ENCODE measurements at regions not wholly inside any gene's neighbourhood (a gene's known extent, or its start where the extent isn't known, plus 50 kb on each side); places are given as distances from the start of the nearest gene placed in this dataset.

DNA sequence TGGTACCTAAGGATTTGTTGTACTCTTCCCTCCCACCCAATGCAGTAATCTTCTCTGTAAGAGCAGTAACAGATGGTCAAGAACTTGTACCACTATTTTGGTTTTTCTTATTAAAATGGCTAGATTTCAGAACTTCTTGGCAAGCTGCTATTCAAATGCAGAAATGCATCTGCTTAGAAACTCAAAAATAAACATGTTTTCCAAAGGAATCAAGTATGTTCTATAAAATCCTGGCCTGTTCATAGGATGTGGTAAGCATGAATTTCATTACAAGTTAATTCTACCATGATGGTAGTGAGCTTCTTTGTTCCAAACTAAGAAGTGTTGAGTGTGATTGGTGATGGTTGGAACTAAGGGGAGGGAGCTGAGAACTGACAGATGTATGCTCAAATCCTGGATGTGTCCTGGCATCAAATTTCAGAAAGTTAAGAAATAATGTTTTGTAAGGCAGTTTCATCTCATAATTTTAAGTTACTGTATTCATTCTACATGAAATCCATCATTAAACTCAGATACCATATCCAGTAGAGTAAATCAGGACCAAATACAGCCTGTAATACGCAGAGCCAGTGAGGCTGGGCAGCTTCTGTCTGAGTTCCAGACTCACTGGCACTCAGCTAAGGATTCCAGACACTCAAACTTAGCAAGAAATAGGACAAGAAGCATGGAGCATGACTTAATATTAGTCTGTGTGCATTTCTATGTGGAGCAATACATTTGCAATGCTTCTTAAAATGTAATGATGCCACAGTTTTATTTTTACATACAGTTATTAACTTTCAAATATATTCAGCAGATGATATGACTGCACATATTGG lies 119.6 kb downstream of the TES start:
- H3K4me3 ChIP-seq (ENCODE audit: low read depth in 1 of 3, low read length in 3 of 3) = no peak overlapping the region
- no peaks in the 10 kb centered on the region for H3K9me3 ChIP-seq (ENCODE audit: control insufficient read depth in 4 of 4, low read length in 3 of 4)
- no peaks in the 10 kb centered on the region for H3K36me3 ChIP-seq (ENCODE audit: control insufficient read depth in 4 of 4, insufficient read depth in 3 of 4, low read depth in 1 of 4, low read length in 3 of 4)
- TF ChIP-seq, protein P1, sequence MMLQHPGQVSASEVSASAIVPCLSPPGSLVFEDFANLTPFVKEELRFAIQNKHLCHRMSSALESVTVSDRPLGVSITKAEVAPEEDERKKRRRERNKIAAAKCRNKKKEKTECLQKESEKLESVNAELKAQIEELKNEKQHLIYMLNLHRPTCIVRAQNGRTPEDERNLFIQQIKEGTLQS (IDR thresholded peaks at IDR 0.05) = no peak
- TF ChIP-seq SP1 (IDR thresholded peaks at IDR 0.05) (no peak), FOXA2 (IDR thresholded peaks at IDR 0.05) (no peak)
- TF ChIP-seq, protein P2, sequence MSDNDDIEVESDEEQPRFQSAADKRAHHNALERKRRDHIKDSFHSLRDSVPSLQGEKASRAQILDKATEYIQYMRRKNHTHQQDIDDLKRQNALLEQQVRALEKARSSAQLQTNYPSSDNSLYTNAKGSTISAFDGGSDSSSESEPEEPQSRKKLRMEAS (IDR thresholded peaks at IDR 0.05) = no peak
- H3K9ac ChIP-seq (ENCODE audit: low read depth in 1 of 2, low read length in 2 of 2) = no peak overlapping the region
- no peaks in the 10 kb centered on the region for H3K4me1 ChIP-seq (ENCODE audit: control insufficient read depth in 4 of 4, insufficient read depth in 4 of 4, low read length in 3 of 4)
- 91% methylated on average over 1 of the region's 1 CpG for WGBS
- H3K27ac ChIP-seq (ENCODE audit: low read depth in 1 of 2, low read length in 2 of 2) = no peak overlapping the region
- H3K27me3 ChIP-seq (ENCODE audit: control insufficient read depth in 4 of 4, insufficient read depth in 4 of 4, low read length in 3 of 4) = no peaks in the 10 kb centered on the region
- no peak for DNase-seq (ENCODE audit: low spot score)

DNA sequence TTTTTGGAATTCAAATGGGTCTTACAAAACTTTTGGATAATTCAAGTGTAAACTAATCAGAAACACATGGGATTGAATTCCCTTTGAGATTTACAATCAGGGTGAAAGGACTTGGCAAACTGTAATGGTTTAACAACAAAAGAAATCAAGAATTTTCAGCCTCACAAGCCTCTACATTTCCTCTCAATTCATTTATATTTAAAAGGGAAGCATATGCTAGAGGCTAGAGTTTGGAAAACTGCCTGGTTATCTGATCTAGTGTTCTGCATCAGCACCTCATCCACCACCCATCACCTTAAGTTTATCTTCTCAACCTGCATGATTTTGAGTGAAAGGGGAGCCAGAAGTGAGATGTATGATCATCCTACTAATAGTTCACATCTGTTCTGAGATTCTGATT lies 120.7 kb downstream of the TES start:
- no peak for TF ChIP-seq FOXA1 (IDR thresholded peaks at IDR 0.05)
- TF ChIP-seq, protein P2 (IDR thresholded peaks at IDR 0.05) = no peak
- TF ChIP-seq, protein P3, sequence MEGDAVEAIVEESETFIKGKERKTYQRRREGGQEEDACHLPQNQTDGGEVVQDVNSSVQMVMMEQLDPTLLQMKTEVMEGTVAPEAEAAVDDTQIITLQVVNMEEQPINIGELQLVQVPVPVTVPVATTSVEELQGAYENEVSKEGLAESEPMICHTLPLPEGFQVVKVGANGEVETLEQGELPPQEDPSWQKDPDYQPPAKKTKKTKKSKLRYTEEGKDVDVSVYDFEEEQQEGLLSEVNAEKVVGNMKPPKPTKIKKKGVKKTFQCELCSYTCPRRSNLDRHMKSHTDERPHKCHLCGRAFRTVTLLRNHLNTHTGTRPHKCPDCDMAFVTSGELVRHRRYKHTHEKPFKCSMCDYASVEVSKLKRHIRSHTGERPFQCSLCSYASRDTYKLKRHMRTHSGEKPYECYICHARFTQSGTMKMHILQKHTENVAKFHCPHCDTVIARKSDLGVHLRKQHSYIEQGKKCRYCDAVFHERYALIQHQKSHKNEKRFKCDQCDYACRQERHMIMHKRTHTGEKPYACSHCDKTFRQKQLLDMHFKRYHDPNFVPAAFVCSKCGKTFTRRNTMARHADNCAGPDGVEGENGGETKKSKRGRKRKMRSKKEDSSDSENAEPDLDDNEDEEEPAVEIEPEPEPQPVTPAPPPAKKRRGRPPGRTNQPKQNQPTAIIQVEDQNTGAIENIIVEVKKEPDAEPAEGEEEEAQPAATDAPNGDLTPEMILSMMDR (IDR thresholded peaks at IDR 0.05; ENCODE audit: low read depth, low read length, missing input control) = no peak
- no peak for TF ChIP-seq YY1 (IDR thresholded peaks at IDR 0.05)
- no peak for TF ChIP-seq NR2F2 (IDR thresholded peaks at IDR 0.05)
- TF ChIP-seq, protein P4, sequence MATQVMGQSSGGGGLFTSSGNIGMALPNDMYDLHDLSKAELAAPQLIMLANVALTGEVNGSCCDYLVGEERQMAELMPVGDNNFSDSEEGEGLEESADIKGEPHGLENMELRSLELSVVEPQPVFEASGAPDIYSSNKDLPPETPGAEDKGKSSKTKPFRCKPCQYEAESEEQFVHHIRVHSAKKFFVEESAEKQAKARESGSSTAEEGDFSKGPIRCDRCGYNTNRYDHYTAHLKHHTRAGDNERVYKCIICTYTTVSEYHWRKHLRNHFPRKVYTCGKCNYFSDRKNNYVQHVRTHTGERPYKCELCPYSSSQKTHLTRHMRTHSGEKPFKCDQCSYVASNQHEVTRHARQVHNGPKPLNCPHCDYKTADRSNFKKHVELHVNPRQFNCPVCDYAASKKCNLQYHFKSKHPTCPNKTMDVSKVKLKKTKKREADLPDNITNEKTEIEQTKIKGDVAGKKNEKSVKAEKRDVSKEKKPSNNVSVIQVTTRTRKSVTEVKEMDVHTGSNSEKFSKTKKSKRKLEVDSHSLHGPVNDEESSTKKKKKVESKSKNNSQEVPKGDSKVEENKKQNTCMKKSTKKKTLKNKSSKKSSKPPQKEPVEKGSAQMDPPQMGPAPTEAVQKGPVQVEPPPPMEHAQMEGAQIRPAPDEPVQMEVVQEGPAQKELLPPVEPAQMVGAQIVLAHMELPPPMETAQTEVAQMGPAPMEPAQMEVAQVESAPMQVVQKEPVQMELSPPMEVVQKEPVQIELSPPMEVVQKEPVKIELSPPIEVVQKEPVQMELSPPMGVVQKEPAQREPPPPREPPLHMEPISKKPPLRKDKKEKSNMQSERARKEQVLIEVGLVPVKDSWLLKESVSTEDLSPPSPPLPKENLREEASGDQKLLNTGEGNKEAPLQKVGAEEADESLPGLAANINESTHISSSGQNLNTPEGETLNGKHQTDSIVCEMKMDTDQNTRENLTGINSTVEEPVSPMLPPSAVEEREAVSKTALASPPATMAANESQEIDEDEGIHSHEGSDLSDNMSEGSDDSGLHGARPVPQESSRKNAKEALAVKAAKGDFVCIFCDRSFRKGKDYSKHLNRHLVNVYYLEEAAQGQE (IDR thresholded peaks at IDR 0.05) = no peak
- TF ChIP-seq GABPA (IDR thresholded peaks at IDR 0.05 in 1 of 2, conservative IDR thresholded peaks at IDR 0.05 in 1 of 2) = no peak
- TF ChIP-seq JUND (IDR thresholded peaks at IDR 0.05) = no peak
- TF ChIP-seq FOXA2 (IDR thresholded peaks at IDR 0.05) = no peak
- no peak for TF ChIP-seq EGR1 (IDR thresholded peaks at IDR 0.05; ENCODE audit: low read depth in 2 of 2)
- no peak for TF ChIP-seq RAD21 (IDR thresholded peaks at IDR 0.05)
- TF ChIP-seq HNF4A (conservative IDR thresholded peaks at IDR 0.05) = no peak
- Histone ChIP-seq H3K27ac (ENCODE audit: low read depth in 1 of 2, low read length in 2 of 2) (no peak overlapping the region), H3K9ac (ENCODE audit: low read depth in 1 of 2, low read length in 2 of 2) (no peak overlapping the region)

More for the DNA sequence above, 120.7 kb downstream of the TES start:
- no peaks in the 10 kb centered on the region for H3K9me3 ChIP-seq (ENCODE audit: control insufficient read depth in 4 of 4, low read length in 3 of 4)
- no peaks in the 10 kb centered on the region for H3K4me1 ChIP-seq (ENCODE audit: control insufficient read depth in 4 of 4, insufficient read depth in 4 of 4, low read length in 3 of 4)
- no peak for DNase-seq (ENCODE audit: low spot score)
- no peak overlapping the region for H3K4me3 ChIP-seq (ENCODE audit: low read depth in 1 of 3, low read length in 3 of 3)
- no peaks in the 10 kb centered on the region for H3K27me3 ChIP-seq (ENCODE audit: control insufficient read depth in 4 of 4, insufficient read depth in 4 of 4, low read length in 3 of 4)
- no peaks in the 10 kb centered on the region for H3K36me3 ChIP-seq (ENCODE audit: control insufficient read depth in 4 of 4, insufficient read depth in 3 of 4, low read depth in 1 of 4, low read length in 3 of 4)
